HT-29 (cell line): ENCODE measurements at regions not wholly inside any gene's neighbourhood (a gene's known extent, or its start where the extent isn't known, plus 50 kb on each side); places are given as distances from the start of the nearest gene placed in this dataset.
"Not testable (repeated sequence)": the region's sequence is repeated elsewhere in the genome, so short reads cannot be mapped to it uniquely, and the experiment has no call there.

Experiments
- DNase-seq: peaks from one replicate; pipeline ENCODE4 v3.0.0-alpha.2; 2015; ENCODE audit warnings: low spot score

DNA sequence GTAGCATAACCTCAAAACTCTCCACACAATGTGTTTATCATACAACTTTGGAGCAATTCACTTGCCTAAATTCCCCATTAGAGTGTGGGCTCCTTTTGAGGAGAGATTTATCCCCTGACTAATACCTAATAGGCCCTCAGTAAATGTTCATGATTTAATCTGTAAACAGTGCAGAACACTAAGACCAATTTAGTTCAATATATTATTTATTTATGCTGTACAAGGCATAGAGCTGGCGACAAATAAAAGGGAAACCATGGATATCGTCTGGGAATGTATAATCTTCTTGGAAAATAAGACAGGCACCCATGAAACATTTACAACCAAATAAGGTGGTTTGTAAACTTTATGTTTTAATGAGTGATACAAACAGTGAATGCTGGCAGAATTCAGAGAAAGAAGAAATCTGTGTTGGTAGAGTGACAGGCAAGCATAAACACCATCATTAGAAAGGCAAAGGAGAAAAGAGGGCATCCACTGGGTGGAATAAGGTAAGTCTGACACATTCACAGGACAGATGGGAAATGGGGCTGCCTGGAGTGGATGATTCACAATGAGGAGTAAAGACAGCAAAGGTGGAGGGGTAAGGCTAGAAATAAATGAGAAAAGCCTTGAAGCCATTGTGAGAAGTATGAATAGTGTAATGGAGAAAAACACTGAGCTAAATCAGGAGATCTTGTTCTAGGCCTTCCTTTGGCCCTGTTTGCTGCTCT is 106.1 kb upstream of the MIR17HG start:
- DNase-seq: no peak

DNA sequence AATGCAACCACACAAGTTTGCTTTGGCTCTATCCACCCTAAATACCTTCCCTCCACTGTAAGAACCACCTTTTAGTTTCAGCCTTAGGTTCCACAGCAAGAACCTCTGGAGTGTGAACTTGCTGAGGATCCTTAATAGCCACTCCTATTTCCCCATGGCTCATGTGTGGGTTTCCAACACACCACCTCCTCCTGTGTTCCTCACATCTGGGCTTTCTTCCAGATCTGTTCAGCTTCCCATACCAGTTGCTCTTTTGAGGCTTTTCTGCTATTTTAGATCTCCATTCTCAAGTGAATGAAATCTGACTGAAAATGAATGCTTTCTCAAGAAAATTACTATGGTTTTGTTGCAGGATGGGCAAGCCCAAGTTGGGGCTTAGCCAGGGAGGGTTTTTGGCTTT is 104.8 kb upstream of the MIR17HG start:
- no peak for DNase-seq

DNA sequence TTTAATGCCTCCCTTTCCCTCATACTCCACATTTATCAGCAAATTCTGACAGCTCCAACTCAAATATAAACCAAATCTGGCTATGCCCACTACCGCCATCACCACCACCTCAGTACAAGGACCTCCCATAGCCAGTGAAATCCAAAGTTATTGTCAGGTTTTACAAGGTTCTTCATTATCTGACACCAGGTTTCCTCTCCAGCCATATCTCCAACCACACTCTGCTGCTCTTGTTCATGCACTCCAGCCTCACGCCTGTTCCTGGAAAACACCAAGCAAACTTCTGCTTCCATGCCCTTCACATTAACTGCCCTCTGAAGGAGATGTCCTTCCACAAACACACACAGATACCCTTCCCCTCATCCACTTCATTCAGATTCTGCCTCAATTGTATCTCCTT is 102.2 kb upstream of the MIR17HG start:
- DNase-seq: no peak

DNA sequence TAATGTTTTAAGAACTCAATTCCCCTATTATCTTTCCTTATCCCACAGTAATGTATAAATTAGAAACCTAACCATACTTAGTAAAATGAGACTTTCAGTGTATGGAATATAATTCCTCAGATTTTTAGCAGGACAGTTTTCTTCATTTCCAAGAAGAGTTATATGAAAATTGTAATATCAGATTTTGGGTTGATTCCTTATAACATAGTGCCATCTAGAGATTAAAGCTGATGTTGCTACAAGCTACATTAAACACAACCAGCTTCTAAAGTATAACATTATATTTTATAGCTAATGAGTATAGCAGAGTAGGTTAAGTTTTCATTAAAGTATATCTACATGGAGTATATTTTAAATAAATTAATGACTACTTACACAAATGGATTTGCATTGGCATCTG is 99.7 kb upstream of the MIR17HG start:
- peak; percentile 54 for DNase-seq

DNA sequence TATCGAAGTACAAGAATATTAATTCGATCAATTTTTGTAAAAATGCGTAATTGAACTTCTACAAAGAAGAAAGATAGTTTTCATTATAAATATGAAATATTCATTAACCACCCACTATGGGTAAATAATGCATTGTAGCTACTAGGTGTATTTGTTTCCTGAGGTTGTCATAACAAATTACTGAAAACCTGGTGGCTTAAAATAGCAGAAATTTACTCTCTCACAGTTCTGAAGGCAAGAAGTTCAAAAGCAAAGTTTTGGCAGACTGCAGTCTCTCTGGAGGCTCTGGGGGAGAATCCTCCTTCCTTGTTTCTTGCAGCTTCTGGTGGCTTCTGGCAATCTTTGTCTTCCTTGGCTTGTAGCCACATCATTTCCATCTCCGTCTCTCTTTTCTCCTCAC is 99.2 kb upstream of the MIR17HG start:
- no peak for DNase-seq

DNA sequence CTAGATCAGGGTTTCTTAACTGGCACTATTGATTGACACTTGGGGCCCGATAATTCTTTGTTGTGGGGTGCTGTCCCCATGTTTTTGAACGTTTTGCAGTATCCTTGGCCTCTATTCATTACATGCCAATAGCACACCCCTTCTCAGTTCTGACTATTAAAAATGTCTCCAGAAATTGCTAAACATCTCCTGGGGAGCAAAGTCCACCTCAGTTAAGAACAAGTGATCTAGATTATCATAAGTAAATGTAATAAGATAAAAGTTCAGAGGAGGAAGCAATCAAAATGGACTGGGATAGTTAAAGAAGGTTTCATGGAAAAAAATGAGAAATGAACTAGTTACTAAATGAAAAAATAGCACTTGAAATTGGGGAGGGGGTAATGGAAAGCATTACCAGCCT is 98.1 kb upstream of the MIR17HG start:
- no peak for DNase-seq

DNA sequence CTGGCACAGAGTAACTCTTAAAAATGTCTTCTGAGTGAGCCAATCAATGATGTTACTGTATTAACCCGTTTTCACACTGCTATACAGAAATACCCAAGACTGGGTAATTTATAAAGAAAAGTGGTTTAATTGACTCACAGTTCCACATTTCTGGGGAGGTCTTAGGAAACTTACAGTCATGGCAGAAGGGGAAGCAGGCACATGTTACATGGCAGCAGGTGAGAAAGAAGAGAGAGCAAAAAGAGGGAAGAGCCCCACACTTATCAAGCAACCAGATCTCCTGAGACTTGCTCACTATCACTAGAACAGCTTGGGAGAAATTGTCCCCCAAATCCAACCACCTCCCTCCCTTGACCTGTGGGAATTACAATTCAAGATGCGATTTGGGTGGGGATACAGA is 97.6 kb upstream of the MIR17HG start:
- no peak for DNase-seq

DNA sequence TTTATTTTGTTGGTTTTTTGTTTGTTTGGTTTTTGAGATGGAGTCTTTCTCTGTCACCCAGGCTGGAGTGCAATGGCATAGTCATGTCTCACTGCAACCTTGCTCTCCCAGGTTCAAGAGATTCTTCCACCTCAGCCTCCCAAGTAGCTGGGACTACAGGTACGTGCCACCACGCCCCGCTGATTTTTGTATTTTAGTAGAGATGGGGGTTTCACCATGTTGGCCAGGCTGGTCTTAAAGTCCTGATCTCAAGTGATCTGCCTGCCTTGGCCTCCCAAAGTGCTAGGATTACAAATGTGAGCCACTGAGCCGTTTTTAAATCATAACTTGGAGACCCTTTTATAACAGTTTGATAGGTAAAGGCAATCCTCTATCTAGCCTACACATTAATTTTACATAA is 95.9 kb upstream of the MIR17HG start:
- DNase-seq: not testable (repeated sequence)

DNA sequence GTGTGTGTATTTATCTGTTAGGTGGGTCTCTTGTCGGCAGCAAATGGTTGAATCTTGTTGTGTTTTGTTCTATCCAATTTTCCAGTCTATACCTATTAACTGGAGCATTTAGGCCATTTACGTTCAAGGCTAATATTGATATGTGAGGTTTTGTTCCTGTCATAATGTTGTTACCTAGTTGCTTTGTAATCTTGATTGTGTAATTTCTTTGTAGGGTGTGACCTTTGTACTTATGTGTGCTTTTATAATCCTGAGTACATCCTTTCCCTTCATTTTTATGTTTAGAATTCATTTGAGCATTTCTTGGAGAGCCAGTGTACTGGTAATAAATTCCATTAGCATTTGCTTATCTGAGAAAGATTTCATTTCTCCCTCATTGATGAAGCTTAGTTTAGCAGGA is 83.0 kb upstream of the MIR17HG start:
- DNase-seq: no peak

DNA sequence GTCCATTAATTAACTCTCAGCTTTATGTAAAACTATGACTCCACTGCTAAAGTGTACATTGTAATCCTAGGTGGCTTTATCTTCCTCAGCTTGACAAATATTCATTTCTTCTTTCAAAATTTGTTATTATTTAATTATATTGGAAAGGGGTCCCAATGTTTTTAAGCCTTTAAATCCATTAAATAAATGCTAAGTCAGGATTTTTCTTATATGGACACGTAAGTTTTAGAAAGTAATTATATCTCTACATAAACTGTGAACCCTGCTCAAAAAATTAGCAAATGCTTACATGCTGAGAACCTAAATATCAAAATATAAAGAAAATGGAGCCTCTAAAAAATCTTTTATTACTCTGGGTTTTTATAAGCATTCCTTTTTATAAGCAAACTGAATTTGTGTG is 78.2 kb upstream of the MIR17HG start:
- no peak for DNase-seq

DNA sequence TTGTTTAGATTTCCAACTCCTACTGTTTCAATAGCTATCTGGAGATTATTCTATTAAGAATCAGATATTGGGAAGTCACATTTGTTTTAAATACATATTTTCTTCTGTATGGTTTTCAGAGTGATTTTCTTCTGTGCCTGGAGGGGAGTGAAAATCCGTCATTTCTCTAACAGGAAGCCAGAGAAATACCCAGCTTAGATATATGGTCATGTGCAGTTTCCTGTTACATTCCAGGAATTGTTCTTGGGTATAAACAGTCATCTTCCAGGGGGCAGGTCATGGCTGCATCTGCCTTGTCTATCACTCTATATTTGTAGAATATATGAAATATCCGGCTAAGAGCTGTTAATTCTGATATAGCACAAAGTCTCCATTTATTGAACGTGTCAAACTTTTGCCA is 77.5 kb upstream of the MIR17HG start:
- no peak for DNase-seq

DNA sequence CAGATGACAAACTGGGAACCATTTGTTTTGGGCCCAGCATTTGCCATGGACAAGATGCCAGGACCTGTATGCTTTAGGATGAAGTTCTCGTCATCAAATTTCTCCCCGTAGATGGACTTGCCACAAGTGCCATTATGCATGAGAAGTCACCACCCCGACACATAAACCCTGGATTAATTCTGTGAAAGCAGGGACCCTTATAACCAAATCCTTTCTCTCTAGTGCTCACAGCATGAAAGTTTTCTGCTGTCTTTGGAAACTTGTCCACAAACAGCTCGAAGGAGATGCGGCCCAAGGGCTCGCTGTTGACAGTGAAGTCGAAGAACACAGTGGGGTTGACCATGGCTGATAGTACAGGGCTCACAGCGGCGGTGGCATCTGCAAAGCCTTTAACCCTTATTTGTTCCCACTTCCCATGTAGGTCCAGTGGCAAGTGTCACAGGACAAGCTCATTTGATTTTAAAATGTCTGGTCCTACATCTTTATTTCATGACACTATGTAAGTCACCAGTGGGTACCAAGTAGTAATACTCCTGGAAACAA is 75.2 kb upstream of the MIR17HG start:
- no peak for DNase-seq

DNA sequence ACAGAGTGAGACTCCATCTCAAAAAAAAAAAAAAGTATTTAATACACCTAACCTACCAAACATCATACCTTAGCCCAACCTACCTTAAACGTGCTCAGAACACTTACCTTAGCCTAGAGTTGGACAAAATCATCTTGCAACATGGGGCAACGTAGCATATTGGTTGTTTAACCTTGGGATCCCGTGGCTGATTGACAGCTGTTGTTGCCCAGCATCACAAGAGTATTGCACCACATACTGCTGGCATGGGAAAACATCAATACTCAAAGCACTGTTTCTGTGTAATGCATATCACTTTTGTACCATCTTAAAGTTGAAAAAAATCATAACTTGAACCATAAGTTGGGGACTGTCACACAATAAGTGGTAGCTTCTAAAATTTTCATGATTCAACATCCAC is 73.8 kb upstream of the MIR17HG start:
- DNase-seq: no peak

DNA sequence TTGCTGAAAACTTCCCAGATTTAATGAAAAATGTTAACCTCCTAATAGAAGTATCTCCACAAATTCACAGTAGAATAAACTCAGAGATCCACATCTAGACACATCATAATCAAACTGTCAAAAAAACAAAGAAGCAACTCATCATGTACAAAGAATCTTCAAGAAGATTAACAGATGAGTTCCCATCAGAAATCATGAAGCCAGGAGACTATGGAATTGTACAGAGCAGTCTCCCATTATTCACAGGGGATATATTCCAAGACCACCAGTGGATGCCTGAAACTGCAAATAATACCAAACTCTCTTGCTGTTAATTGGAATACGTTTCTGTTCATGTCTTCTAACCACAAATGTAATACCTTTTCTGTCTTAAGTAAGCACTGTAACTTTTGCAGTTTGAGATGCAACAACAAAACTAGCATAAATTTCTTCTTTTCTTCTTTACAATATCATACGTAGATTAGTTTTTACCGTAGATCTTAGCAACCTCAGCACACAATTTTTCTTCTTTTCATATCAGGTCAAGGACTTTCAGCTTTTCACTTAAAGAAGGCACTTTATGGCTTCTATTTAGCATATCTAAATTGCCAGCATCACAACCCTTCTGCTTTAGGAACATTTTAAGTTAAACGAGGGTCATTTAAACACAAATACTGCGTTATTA is 70.3 kb upstream of the MIR17HG start:
- DNase-seq: no peak

DNA sequence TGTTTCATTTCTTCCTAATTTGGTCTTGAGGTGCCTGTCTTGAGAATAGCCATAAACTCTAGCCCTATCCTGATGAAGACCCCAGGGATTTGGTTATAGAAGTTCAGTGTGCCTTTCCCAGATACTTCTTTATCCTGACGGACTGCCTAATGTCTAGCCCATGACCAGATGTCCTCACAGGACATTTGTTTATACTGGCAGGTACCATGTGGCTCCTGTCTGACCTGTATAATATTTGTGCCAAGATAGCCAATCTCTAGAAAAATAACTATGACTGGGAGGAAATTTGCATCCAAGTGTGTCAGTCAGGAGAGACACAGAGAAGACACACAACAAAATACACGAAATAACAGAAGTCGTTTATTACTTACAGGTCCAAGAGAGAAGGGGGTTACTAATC is 69.2 kb upstream of the MIR17HG start:
- no peak for DNase-seq

DNA sequence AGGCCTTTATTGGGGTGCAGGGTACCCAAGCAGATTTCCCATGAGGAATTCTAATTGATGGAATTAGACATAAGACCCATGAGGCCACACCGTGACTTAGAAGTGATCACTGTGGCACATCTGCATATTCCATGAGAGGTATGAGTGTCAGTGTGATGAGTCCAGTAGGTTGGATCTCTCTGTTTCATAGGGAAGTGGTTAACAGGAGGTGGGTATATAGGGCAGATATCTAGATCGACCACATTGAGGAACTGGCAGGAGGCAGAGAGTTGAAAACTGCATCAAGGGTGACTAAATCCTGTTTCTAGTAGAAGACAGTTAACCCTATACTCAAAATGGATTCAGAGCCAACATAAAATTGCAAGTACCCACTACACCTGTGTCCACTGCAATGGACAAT is 68.6 kb upstream of the MIR17HG start:
- no peak for DNase-seq

DNA sequence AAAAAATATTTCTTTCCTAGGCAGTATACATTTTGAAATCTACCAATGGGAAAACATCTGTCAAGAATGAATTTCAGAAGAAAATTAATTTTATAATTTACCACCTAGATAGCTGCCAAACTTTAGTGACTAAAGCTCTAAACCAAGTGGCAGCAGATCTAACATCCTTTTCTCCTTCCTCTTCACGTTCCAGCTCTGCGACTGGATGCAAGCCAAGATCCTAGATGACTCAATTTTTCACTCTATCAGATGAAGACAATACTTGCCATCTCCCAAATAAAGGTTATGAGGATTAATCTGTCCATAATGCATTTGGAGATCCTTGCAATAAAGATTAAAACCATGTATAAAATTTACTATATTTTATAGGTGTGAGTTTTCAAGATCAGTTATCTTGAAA is 66.7 kb upstream of the MIR17HG start:
- no peak for DNase-seq

DNA sequence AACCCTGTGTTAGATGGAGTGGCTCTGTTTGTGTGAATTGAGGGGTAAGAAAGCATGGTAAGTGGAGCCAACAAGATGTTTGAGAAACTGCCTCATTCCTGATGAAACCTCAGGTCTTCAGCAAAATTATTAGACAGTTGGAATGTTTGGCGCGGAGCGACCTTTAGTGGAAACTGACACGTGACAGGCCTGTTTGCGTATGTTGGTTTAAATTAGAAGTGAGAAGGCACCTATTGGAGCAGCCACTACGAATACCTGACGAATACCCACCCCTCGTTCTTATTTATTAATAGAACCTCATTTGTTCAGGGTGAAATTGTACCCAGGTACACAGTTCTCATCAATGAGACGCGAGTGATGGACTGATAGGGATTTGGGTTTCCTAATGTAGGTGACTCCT is 63.2 kb upstream of the MIR17HG start:
- DNase-seq: no peak

DNA sequence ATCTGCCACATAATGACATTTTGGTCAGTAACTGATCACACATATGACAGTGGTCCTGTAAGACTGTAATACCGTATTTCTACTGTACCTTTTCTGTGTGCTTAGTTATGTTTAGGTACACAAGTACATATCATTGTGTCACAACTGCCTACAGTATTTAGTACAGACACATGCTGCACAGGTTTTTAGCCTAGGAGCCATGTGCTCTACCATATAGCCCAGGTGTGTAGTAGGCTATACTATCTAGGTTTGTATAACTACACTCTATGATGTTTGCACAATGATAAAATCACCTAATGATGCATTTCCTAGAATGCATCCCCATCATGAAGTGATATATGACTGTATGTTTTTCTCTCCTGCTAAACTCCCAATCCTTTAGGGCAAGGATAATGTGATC is 61.2 kb upstream of the MIR17HG start:
- DNase-seq: no peak

DNA sequence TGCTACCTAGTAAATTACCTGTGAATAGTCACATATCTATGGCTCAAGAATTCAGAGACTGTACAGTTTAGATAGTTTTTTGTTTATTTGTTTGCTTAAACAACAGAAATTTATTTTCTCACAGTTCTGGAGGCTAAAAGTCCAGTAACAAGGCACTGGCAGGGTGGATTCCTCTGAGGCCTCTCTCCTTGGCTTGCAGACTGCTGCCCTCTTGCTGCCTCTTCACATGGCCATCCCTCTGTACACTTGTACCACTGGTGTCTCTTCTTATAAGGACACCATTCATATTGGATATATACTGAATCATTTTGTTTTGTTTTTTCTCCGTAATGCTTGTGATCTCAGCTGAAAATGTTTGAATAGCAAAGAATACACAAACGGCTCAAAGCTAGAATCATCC is 56.4 kb upstream of the MIR17HG start:
- DNase-seq: no peak

DNA sequence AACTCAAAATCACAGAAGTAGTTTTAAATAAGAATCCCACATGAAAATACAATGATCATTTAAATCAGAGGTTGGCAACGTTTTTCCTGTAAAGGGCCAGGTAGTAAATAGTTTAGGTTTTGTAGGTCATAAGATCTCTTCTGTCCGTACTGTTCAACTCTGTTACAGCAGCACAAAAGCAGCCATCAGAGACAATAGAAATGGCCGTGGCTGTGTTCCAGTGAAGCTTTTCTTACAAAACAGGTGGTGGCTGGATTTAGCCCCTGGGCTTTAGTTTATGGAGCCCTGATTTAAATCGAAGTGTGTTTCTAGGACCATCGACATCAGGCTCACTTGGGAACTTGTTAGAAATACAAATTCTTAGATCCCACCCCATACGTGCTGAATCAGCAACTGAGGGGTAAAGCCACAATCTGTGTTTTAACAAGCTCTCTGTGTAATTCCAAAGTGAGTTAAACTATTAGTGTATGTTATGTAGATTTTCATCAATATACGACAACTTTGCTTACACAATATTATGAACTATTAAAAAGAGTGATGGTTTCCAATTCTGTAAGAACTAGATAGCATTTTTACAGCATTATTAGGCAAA is 54.8 kb upstream of the MIR17HG start:
- no peak for DNase-seq

DNA sequence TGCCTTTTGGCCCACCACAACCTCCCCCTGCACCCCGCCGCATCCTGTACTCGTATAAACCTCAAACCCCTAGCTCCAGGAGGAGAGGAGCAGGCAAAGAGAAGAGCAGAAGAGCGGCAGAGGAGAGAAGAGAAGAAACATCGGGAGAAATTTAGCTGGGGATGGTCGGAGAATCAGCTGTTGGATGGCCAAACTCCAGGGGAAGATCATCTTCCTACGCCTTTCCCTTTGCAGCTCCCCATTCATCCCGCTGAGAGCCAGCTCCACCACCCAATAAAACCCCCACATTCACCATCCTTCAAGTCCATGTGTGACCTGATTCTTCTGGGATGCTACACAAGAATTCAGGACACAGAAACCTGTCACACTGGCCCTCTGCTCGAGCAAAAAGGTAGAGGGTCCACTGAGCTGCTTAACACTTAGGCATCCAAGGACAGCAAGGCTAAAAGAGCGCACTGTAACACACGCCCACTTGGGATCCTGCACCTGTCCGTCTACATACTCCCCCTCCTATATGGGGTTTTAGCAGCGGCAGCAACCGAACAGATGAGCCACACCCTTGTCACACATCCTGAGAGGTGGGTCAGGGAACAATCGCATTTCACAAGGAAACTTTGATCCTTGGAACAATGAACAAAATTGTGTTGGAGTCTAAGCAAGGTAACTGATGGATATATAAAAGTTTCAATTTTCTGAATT is 51.6 kb upstream of the MIR17HG start:
- no peak for DNase-seq
